ENCODE measurements at regions not wholly inside any gene's neighbourhood (a gene's known extent, or its start where the extent isn't known, plus 50 kb on each side); places are given as distances from the start of the nearest gene placed in this dataset.

DNA sequence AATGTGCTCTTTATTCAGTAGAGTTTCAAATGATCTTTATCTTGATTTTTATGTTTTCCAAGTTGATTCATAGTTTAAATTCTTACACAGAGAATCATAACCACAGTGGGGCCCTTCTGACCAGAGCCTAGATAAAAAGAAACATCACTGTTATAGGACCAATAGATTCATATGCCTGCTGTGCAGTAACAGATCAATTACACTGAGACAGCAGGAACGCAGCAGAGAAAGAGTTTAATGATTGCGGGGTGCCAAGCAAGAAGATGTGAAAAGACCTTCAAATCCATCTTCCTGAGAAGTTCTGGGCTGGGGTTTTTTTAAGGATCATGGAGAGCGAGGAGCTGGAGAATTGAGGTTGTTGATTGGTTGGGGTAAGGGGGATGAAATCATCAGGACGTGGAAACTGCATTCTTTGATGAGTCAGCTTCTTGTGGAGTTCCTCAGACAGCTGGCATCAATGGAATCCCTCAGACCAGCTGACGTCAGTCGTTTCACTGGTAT, 346.6 kb downstream of the TBC1D4 start:
- Mint-ChIP-seq H3K4me3 (no peak overlapping the region), H3K27me3 (peaks cover 13% of the 10 kb centered on the region), H3K27ac (no peak overlapping the region), H3K36me3 (ENCODE audit: low read depth) (no peaks in the 10 kb centered on the region), H3K4me1 (ENCODE audit: low read depth) (no peaks in the 10 kb centered on the region), H3K9me3 (peaks cover 5% of the 10 kb centered on the region)
- no peaks in the 10 kb centered on the region for H3K4me1 ChIP-seq (ENCODE audit: insufficient read depth, low read length)
- no peak for DNase-seq
- POLR2A ChIA-PET, result no interaction called here
- H3K27me3 ChIP-seq (ENCODE audit: control insufficient read depth in 1 of 2, insufficient read depth in 2 of 2, low read length in 2 of 2), result no peaks in the 10 kb centered on the region
- ATAC-seq (ENCODE audit: poor library complexity), result no peak
- no peaks in the 10 kb centered on the region for H3K36me3 ChIP-seq (ENCODE audit: insufficient read depth, low read length)
- intact Hi-C loops (cut with DNase I, micrococcal nuclease), result no loop called here
- no peaks in the 10 kb centered on the region for H3K9me3 ChIP-seq (ENCODE audit: control insufficient read depth in 1 of 2, insufficient read depth in 1 of 2, low read length in 2 of 2)
- no peak overlapping the region for H3K4me3 ChIP-seq (ENCODE audit: low read length)
- H3K27ac ChIP-seq (ENCODE audit: low read depth in 1 of 2, low read length in 2 of 2), result no peak overlapping the region
- CTCF ChIA-PET, result no interaction called here
- TF ChIP-seq, protein P1, sequence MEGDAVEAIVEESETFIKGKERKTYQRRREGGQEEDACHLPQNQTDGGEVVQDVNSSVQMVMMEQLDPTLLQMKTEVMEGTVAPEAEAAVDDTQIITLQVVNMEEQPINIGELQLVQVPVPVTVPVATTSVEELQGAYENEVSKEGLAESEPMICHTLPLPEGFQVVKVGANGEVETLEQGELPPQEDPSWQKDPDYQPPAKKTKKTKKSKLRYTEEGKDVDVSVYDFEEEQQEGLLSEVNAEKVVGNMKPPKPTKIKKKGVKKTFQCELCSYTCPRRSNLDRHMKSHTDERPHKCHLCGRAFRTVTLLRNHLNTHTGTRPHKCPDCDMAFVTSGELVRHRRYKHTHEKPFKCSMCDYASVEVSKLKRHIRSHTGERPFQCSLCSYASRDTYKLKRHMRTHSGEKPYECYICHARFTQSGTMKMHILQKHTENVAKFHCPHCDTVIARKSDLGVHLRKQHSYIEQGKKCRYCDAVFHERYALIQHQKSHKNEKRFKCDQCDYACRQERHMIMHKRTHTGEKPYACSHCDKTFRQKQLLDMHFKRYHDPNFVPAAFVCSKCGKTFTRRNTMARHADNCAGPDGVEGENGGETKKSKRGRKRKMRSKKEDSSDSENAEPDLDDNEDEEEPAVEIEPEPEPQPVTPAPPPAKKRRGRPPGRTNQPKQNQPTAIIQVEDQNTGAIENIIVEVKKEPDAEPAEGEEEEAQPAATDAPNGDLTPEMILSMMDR (IDR thresholded peaks at IDR 0.05), result no peak

DNA sequence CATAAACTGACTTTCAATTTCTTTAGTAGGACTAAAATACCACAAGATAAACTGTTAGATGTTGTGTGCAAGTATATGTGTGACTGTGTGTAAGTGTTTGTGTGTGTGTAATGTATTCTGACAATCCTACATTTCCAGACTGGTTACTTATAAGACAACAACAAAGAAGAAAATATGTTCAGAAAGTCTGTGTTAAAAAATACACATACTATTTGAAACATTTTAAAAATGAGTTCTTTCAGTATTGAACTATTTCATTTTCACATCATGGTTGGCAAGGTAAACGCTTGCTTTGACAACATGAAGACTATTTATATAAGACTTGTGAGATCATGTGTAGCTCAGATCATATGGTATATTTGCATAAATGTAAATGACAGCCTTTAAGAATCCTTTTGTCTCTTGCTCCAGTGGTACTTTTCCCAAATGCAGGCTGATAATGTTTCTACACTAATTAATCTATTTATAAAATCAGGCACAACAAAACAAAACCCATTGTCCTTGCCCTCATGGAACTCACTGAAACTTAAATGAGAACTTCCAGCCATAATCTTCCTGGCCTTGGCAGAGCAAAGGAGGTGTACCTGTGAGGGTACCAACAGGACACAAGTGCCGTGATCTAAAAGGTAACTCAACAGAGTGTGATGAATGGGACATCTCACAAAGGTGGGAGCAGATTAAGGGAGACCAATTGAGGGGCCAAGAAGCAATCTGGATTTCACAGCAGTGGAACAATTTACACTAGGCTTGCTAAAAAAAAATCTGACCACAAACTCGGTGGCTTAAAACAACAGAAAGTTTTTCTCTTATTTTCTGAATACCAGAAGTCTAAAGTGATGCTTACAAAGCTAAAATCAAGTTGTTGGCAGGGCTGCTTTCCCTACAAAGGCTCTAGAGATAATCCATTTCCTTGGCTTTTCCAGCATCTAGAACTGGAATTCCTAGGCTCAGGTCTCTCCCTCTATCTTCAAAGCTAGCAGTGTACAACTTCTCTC, 349.0 kb downstream of the TBC1D4 start:
- H3K4me1 Mint-ChIP-seq (ENCODE audit: low read depth), result no peaks in the 10 kb centered on the region
- no peaks in the 10 kb centered on the region for H3K36me3 ChIP-seq (ENCODE audit: insufficient read depth, low read length)
- H3K27me3 ChIP-seq (ENCODE audit: control insufficient read depth in 1 of 2, insufficient read depth in 2 of 2, low read length in 2 of 2), result no peaks in the 10 kb centered on the region
- no peak overlapping the region for H3K4me3 ChIP-seq (ENCODE audit: low read length)
- DNase-seq (no peak), ATAC-seq (ENCODE audit: poor library complexity) (no peak)
- TF ChIP-seq, protein P1 (IDR thresholded peaks at IDR 0.05), result no peak
- no peak overlapping the region for H3K27ac ChIP-seq (ENCODE audit: low read depth in 1 of 2, low read length in 2 of 2)
- H3K27me3 Mint-ChIP-seq, result peaks cover 7% of the 10 kb centered on the region
- no peaks in the 10 kb centered on the region for H3K9me3 Mint-ChIP-seq
- CTCF ChIA-PET, result interaction anchor here (0.6 kb wide), 1 partner anchor 29 kb away, joined by 4 read pairs; no protein-coding TSS in a partner anchor
- POLR2A ChIA-PET, result no interaction called here
- H3K4me1 ChIP-seq (ENCODE audit: insufficient read depth, low read length), result no peaks in the 10 kb centered on the region
- H3K4me3 Mint-ChIP-seq, result no peak overlapping the region
- intact Hi-C loops (cut with DNase I, micrococcal nuclease), result no loop called here
- no peaks in the 10 kb centered on the region for H3K9me3 ChIP-seq (ENCODE audit: control insufficient read depth in 1 of 2, insufficient read depth in 1 of 2, low read length in 2 of 2)
- H3K27ac Mint-ChIP-seq, result no peak overlapping the region
- H3K36me3 Mint-ChIP-seq (ENCODE audit: low read depth), result no peaks in the 10 kb centered on the region

DNA sequence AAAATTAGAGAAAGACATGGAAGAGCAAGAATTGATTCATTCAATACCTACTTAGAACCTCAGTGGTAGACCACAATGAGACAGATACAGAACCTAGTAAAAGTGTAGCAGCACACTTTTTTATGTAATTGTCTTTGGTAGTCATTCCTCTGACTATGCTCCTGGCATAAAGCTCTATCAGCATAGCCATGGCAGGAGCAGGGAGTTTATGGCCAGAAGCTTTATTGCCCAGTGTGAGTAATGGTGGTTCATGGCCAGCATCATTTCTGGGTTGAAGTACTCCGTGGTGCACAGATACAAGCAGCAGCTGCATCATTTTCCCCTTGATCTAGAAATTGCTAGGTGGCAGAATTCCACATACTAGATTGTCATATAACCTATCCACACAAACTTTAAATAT, 352.6 kb downstream of the TBC1D4 start:
- DNase-seq (no peak), ATAC-seq (ENCODE audit: poor library complexity) (no peak)
- Histone ChIP-seq H3K4me1 (ENCODE audit: insufficient read depth, low read length) (no peaks in the 10 kb centered on the region), H3K9me3 (ENCODE audit: control insufficient read depth in 1 of 2, insufficient read depth in 1 of 2, low read length in 2 of 2) (no peaks in the 10 kb centered on the region), H3K4me3 (ENCODE audit: low read length) (no peak overlapping the region), H3K27ac (ENCODE audit: low read depth in 1 of 2, low read length in 2 of 2) (no peak overlapping the region), H3K27me3 (ENCODE audit: control insufficient read depth in 1 of 2, insufficient read depth in 2 of 2, low read length in 2 of 2) (no peaks in the 10 kb centered on the region), H3K36me3 (ENCODE audit: insufficient read depth, low read length) (no peaks in the 10 kb centered on the region)
- no peaks in the 10 kb centered on the region for H3K4me1 Mint-ChIP-seq (ENCODE audit: low read depth)
- no peak overlapping the region for H3K27ac Mint-ChIP-seq
- intact Hi-C loops (cut with DNase I, micrococcal nuclease), result no loop called here
- CTCF ChIA-PET, result no interaction called here
- H3K4me3 Mint-ChIP-seq, result no peak overlapping the region
- TF ChIP-seq, protein P1 (IDR thresholded peaks at IDR 0.05), result no peak
- no peaks in the 10 kb centered on the region for H3K36me3 Mint-ChIP-seq (ENCODE audit: low read depth)
- H3K9me3 Mint-ChIP-seq, result no peaks in the 10 kb centered on the region
- POLR2A ChIA-PET, result no interaction called here
- H3K27me3 Mint-ChIP-seq, result peaks cover 4% of the 10 kb centered on the region
